Left renal pelvis (tissue), 4 donors: ENCODE measurements at regions not wholly inside any gene's neighbourhood (a gene's known extent, or its start where the extent isn't known, plus 50 kb on each side); places are given as distances from the start of the nearest gene placed in this dataset.
A peak's percentile ranks its signal among the peaks of the same experiment; 100 is the strongest.

Source experiments
- DNase-seq, 4 donors: peaks; one replicate each; pipeline ENCODE4 v3.0.0-alpha.2; 2013; ENCODE audit warnings: low read depth in 4 of 4, low spot score in 3 of 4

- no peak for DNase-seq
Observed at GRCh38 chr20:57043669-57044268, 222.7 kb downstream of the BMP7 start.

- no peak for DNase-seq
Observed at GRCh38 chr20:57047281-57048026, 219.0 kb downstream of the BMP7 start.

- DNase-seq = no peak
Observed at GRCh38 chr20:57048027-57048869, 218.2 kb downstream of the BMP7 start.

GRCh38 chr20:57049296-57049695 is 217.1 kb downstream of the BMP7 start:
- DNase-seq = no peak

GRCh38 chr20:57051096-57051495 is 215.3 kb downstream of the BMP7 start:
- DNase-seq = no peak

- DNase-seq = no peak
Observed at GRCh38 chr20:57053067-57053466, 213.4 kb downstream of the BMP7 start.

GRCh38 chr20:57053793-57054552 is 212.5 kb downstream of the BMP7 start:
- DNase-seq = no peak

- no peak for DNase-seq
Observed at GRCh38 chr20:57055345-57055744, 211.1 kb downstream of the BMP7 start.

GRCh38 chr20:57056651-57057050 is 209.8 kb downstream of the BMP7 start:
- DNase-seq = no peak

GRCh38 chr20:57059055-57059596 is 207.3 kb downstream of the BMP7 start:
- DNase-seq = no peak

GRCh38 chr20:57060407-57061050 is 205.9 kb downstream of the BMP7 start:
- no peak for DNase-seq

- DNase-seq = peak in 2 of 4 donors; percentile 31 to 48
Observed at GRCh38 chr20:57061051-57061900, 205.2 kb downstream of the BMP7 start.

GRCh38 chr20:57062241-57062640 is 204.2 kb downstream of the BMP7 start:
- no peak for DNase-seq

- no peak for DNase-seq
Observed at GRCh38 chr20:57062696-57063270, 203.7 kb downstream of the BMP7 start.

- DNase-seq = no peak
Observed at GRCh38 chr20:57064836-57065235, 201.6 kb downstream of the BMP7 start.

GRCh38 chr20:57065646-57066045 is 200.8 kb downstream of the BMP7 start:
- DNase-seq = no peak

- DNase-seq = no peak
Observed at GRCh38 chr20:57066126-57066900, 200.1 kb downstream of the BMP7 start.

GRCh38 chr20:57069442-57069841 is 197.0 kb downstream of the BMP7 start:
- no peak for DNase-seq
